ENCODE measurements at regions not wholly inside any gene's neighbourhood (a gene's known extent, or its start where the extent isn't known, plus 50 kb on each side); places are given as distances from the start of the nearest gene placed in this dataset.

DNA sequence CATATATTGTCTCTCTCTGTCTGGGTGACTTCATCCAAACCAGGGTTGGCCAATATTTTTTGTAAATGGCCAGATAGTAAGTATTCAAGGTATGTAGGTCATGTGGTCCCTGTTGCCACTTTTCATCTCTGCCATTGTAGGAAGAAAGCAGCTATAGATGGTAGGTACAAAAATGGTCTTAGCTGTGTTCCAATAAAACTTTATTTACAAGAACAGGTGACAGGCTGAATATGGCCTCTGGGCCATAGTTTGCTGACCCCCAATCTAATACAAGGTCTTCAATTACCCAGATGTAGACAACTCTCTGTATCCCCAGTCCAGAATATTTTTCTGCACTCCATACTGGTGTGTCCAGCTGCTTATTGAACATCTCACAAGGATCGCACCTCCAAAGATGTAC is 166.2 kb upstream of the FZD8 start:
- Histone ChIP-seq H3K27me3 (ENCODE audit: insufficient read depth, low read length) (no peaks in the 10 kb centered on the region), H3K4me3 (ENCODE audit: insufficient read depth, low read depth, low read length) (no peak overlapping the region), H3K4me2 (ENCODE audit: low read length) (no peak overlapping the region), H3K27ac (ENCODE audit: low read depth, low read length) (no peak overlapping the region), H3K9me3 (ENCODE audit: insufficient read depth, low read depth, low read length) (no peaks in the 10 kb centered on the region), H3K4me1 (ENCODE audit: insufficient read depth, low read length) (no peaks in the 10 kb centered on the region), H3K36me3 (ENCODE audit: insufficient read depth, low read length) (no peaks in the 10 kb centered on the region), H3K9ac (ENCODE audit: low read length) (no peak overlapping the region), H4K20me1 (ENCODE audit: insufficient read depth, low read length) (no peaks in the 10 kb centered on the region), H2AFZ (ENCODE audit: low read depth, low read length) (no peak overlapping the region), H3K79me2 (ENCODE audit: insufficient read depth, low read length) (no peaks in the 10 kb centered on the region)
- DNase-seq (ENCODE audit: low read depth), result no peak
- no peak for FAIRE-seq
- Mint-ChIP-seq H3K9me3 (ENCODE audit: unreplicated experiment) (peaks cover 2% of the 10 kb centered on the region), H3K36me3 (ENCODE audit: low read depth, unreplicated experiment) (no peaks in the 10 kb centered on the region), H3K27me3 (ENCODE audit: low read depth, unreplicated experiment) (no peaks in the 10 kb centered on the region), H3K4me3 (ENCODE audit: unreplicated experiment) (no peak overlapping the region), H3K4me1 (ENCODE audit: low read depth, unreplicated experiment) (peaks cover 3% of the 10 kb centered on the region), H3K27ac (ENCODE audit: unreplicated experiment) (no peak overlapping the region)
- TF ChIP-seq EZH2 (IDR thresholded peaks at IDR 0.05; ENCODE audit: insufficient read depth, low read length), result no peak
- TF ChIP-seq, protein P1, sequence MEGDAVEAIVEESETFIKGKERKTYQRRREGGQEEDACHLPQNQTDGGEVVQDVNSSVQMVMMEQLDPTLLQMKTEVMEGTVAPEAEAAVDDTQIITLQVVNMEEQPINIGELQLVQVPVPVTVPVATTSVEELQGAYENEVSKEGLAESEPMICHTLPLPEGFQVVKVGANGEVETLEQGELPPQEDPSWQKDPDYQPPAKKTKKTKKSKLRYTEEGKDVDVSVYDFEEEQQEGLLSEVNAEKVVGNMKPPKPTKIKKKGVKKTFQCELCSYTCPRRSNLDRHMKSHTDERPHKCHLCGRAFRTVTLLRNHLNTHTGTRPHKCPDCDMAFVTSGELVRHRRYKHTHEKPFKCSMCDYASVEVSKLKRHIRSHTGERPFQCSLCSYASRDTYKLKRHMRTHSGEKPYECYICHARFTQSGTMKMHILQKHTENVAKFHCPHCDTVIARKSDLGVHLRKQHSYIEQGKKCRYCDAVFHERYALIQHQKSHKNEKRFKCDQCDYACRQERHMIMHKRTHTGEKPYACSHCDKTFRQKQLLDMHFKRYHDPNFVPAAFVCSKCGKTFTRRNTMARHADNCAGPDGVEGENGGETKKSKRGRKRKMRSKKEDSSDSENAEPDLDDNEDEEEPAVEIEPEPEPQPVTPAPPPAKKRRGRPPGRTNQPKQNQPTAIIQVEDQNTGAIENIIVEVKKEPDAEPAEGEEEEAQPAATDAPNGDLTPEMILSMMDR (IDR thresholded peaks at IDR 0.05; ENCODE audit: insufficient read depth, low read depth, low read length), result no peak

DNA sequence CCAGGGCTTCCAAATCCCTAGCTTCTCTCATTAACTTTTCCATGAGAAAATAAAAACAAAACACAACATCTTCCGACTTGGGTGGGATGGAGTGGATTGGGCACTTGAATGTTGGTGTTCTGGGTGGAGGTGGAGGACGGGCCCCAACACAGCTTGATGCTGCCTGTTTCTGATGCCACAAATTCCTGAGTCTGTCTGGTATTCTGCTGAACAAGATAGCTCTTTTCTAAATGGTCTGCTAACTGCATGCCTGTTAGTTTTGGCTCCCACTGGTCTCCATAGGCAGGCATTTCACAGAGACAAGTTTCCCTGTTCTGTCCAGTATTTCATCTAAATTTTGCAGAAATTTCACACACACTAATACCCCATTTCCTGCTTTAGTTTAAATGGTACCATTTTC is 160.9 kb upstream of the FZD8 start:
- Mint-ChIP-seq H3K27me3 (ENCODE audit: low read depth, unreplicated experiment) (peaks cover 2% of the 10 kb centered on the region), H3K9me3 (ENCODE audit: unreplicated experiment) (no peaks in the 10 kb centered on the region), H3K27ac (ENCODE audit: unreplicated experiment) (no peak overlapping the region), H3K4me1 (ENCODE audit: low read depth, unreplicated experiment) (peaks cover 7% of the 10 kb centered on the region), H3K36me3 (ENCODE audit: low read depth, unreplicated experiment) (no peaks in the 10 kb centered on the region), H3K4me3 (ENCODE audit: unreplicated experiment) (no peak overlapping the region)
- Histone ChIP-seq H3K4me3 (ENCODE audit: insufficient read depth, low read depth, low read length) (no peak overlapping the region), H4K20me1 (ENCODE audit: insufficient read depth, low read length) (no peaks in the 10 kb centered on the region), H3K4me1 (ENCODE audit: insufficient read depth, low read length) (no peaks in the 10 kb centered on the region), H3K36me3 (ENCODE audit: insufficient read depth, low read length) (no peaks in the 10 kb centered on the region), H3K4me2 (ENCODE audit: low read length) (no peak overlapping the region), H3K9me3 (ENCODE audit: insufficient read depth, low read depth, low read length) (no peaks in the 10 kb centered on the region), H3K27me3 (ENCODE audit: insufficient read depth, low read length) (no peaks in the 10 kb centered on the region), H3K79me2 (ENCODE audit: insufficient read depth, low read length) (no peaks in the 10 kb centered on the region), H3K27ac (ENCODE audit: low read depth, low read length) (no peak overlapping the region), H2AFZ (ENCODE audit: low read depth, low read length) (no peak overlapping the region), H3K9ac (ENCODE audit: low read length) (no peak overlapping the region)
- TF ChIP-seq EZH2 (IDR thresholded peaks at IDR 0.05; ENCODE audit: insufficient read depth, low read length), result no peak
- TF ChIP-seq, protein P1 (IDR thresholded peaks at IDR 0.05; ENCODE audit: insufficient read depth, low read depth, low read length), result no peak
- DNase-seq (ENCODE audit: low read depth) (no peak), FAIRE-seq (no peak)

DNA sequence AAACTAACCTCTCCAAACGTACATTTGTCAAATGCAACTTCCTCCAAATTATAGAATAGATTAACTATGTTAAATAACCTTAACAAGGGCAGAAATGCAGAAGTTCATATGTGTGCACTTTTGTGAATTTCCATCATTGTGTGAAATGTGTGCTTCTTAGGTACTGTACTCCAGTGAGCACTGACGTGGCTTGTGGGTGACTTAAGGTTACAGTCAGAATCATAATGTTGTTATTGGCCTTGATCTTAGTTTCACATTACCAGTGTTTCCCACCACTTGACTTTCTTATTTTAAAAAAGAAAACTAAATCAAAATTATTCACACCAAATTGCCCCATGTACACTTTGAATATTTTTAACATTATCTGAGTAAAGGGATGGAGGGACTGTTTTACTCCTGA is 155.1 kb upstream of the FZD8 start:
- Histone ChIP-seq H3K79me2 (ENCODE audit: insufficient read depth, low read length) (no peaks in the 10 kb centered on the region), H3K36me3 (ENCODE audit: insufficient read depth, low read length) (no peaks in the 10 kb centered on the region), H3K4me2 (ENCODE audit: low read length) (no peak overlapping the region), H3K4me3 (ENCODE audit: insufficient read depth, low read depth, low read length) (no peak overlapping the region), H3K9ac (ENCODE audit: low read length) (no peak overlapping the region), H4K20me1 (ENCODE audit: insufficient read depth, low read length) (no peaks in the 10 kb centered on the region), H3K27me3 (ENCODE audit: insufficient read depth, low read length) (no peaks in the 10 kb centered on the region), H3K9me3 (ENCODE audit: insufficient read depth, low read depth, low read length) (no peaks in the 10 kb centered on the region), H3K4me1 (ENCODE audit: insufficient read depth, low read length) (peaks cover 9% of the 10 kb centered on the region), H2AFZ (ENCODE audit: low read depth, low read length) (no peak overlapping the region), H3K27ac (ENCODE audit: low read depth, low read length) (no peak overlapping the region)
- H3K27me3 Mint-ChIP-seq (ENCODE audit: low read depth, unreplicated experiment), result peaks cover 2% of the 10 kb centered on the region
- no peak overlapping the region for H3K4me3 Mint-ChIP-seq (ENCODE audit: unreplicated experiment)
- peaks cover 4% of the 10 kb centered on the region for H3K4me1 Mint-ChIP-seq (ENCODE audit: low read depth, unreplicated experiment)
- H3K9me3 Mint-ChIP-seq (ENCODE audit: unreplicated experiment), result no peaks in the 10 kb centered on the region
- no peak for TF ChIP-seq EZH2 (IDR thresholded peaks at IDR 0.05; ENCODE audit: insufficient read depth, low read length)
- TF ChIP-seq, protein P1 (IDR thresholded peaks at IDR 0.05; ENCODE audit: insufficient read depth, low read depth, low read length), result no peak
- H3K36me3 Mint-ChIP-seq (ENCODE audit: low read depth, unreplicated experiment), result no peaks in the 10 kb centered on the region
- DNase-seq (ENCODE audit: low read depth), result peak; percentile 56
- no peak for FAIRE-seq
- no peak overlapping the region for H3K27ac Mint-ChIP-seq (ENCODE audit: unreplicated experiment)

Measured in astrocyte (in vitro differentiated cells and primary cell).